Bronchial epithelial cell (primary cell): ENCODE measurements at regions not wholly inside any gene's neighbourhood (a gene's known extent, or its start where the extent isn't known, plus 50 kb on each side); places are given as distances from the start of the nearest gene placed in this dataset.
A peak's percentile ranks its signal among the peaks of the same experiment; 100 is the strongest.

Experiments used
- DNase-seq: peaks from one replicate; pipeline ENCODE4 v3.0.0-alpha.2; 2010; ENCODE audit warnings: low read depth
- FAIRE-seq: peaks from 2 replicates; lab custom pipeline; 2011; peaks lifted over from hg19 to GRCh38; lab: Jason Lieb, UNC
- H3K27me3 ChIP-seq: 2 replicates; pipeline ENCODE4 v1.5.1; 2011; ENCODE audit warnings: low read length; ENCODE audit not compliant: control insufficient read depth, insufficient read depth
- H3K36me3 ChIP-seq: 2 replicates; pipeline ENCODE4 v1.5.1; 2011; ENCODE audit warnings: low read length; ENCODE audit not compliant: control insufficient read depth, insufficient read depth
- H3K4me3 ChIP-seq: 2 replicates; pipeline ENCODE4 v1.5.1; 2011; ENCODE audit warnings: mild to moderate bottlenecking, low read depth, low read length, control low read depth
- CTCF ChIP-seq: IDR thresholded peaks from 2 replicates; pipeline ENCODE4 v1.5.1; 2011; ENCODE audit warnings: mild to moderate bottlenecking, moderate library complexity, low read length, control low read depth, inconsistent platforms; ENCODE audit not compliant: insufficient read depth, severe bottlenecking

- H3K36me3 ChIP-seq: no peaks in the 10 kb centered on the region
- H3K27me3 ChIP-seq: no peaks in the 10 kb centered on the region
- no peak for TF ChIP-seq CTCF
- no peak for FAIRE-seq
- H3K4me3 ChIP-seq: no peak overlapping the region
- DNase-seq: peak; percentile 8
Observed at GRCh38 chr1:55735106-55735505, 519.9 kb upstream of the USP24 start.

DNA sequence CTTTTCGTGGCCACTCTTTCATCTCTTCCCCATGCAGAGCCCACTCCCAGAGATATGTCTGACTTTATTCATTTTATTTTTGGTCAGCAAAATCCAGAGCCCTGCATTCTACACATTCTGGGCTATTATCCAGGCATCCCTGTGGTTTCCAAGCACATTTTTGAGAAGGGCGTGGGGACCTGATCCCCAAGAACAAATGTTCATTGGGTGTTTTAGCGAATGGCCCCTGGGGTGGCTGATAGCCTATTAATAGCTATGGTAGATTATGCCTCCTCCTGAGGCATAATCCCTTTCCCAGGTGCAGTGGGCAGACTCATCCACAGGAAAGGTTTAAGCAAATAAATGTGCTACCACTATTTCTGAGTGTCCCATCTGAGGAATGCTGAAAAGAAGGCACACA, 511.8 kb upstream of the USP24 start:
- Histone ChIP-seq H3K27me3 (no peaks in the 10 kb centered on the region), H3K36me3 (no peaks in the 10 kb centered on the region), H3K4me3 (no peak overlapping the region)
- peak; percentile 48 for DNase-seq
- TF ChIP-seq CTCF: no peak
- no peak for FAIRE-seq

DNA sequence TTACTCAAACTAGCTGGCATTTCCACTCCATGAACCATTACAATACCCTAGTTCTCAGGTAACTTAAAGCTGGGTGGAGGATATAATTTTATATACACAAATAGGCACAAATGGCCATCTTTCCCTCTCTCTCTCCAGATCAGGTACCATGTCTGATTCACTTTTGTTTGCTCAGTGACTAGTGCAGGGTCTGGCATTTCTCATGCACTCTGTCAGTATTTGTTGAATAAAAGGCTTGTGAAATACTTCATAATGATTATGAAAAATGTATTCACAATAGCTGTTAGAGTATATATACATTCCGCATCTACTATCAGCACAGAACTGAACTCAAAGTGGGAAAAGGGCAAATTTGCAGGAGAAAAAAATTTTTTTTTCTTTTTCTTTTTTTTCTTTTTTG, 510.2 kb upstream of the USP24 start:
- Histone ChIP-seq H3K4me3 (no peak overlapping the region), H3K27me3 (no peaks in the 10 kb centered on the region), H3K36me3 (no peaks in the 10 kb centered on the region)
- DNase-seq: peak; percentile 89
- no peak for TF ChIP-seq CTCF
- no peak for FAIRE-seq

DNA sequence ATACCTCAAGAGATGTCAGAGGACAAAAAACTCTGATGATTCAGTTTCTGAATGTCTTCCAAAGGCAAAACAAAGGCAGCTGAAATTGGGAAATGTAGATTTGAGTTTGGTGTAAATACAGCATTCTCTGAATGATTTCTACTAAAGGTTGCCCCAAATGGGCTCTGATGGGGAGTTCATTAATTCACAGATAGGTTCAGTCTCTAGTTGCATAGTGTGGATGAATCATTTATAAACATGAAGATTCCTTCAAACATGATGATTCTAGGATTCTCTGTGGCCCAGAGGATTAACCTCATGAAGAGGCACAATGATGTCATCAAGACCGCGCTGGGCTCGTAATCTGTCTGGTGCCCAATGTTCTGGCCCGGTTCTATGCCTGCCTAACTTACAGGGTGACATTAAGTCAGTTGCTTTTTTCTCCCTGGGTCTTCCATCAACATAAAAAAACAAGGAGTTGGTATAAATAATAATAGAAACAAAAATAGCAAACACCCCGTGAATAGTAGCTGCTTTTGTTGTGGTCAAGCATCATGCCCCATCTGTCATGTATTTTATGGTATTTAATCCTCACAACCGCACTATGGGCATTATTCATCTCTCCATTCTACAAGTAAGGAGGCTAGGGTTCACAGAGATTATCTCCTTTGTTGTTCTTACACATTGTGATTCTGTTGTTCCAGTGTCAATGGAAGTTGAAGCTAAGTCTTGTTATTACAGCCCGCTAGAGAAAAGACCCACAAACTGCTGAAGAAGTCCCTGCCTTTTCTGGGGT, 509.6 kb upstream of the USP24 start:
- peak; percentile 33 for DNase-seq
- FAIRE-seq: no peak
- no peaks in the 10 kb centered on the region for H3K27me3 ChIP-seq
- TF ChIP-seq CTCF: no peak
- no peaks in the 10 kb centered on the region for H3K36me3 ChIP-seq
- no peak overlapping the region for H3K4me3 ChIP-seq

DNA sequence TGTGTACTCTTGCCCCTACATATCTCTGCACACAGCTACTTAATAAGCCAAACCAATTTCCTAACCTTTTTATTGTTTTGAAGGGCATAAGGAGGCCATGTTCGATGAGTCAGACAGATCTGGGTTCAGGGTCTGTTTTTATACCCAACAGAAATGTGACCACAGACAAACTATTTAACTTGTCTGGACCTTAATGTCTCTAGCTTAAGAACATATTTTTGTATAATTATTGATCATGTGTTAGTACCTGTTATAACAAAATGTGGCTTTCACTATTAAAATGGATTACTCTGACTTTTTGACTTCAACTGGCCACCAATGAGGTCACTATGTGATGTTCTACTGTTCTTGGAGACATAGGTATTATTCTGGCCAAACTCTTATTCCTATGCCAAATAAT, 507.8 kb upstream of the USP24 start:
- no peak overlapping the region for H3K4me3 ChIP-seq
- DNase-seq (no peak), FAIRE-seq (no peak)
- H3K36me3 ChIP-seq: no peaks in the 10 kb centered on the region
- TF ChIP-seq CTCF: no peak
- H3K27me3 ChIP-seq: no peaks in the 10 kb centered on the region

DNA sequence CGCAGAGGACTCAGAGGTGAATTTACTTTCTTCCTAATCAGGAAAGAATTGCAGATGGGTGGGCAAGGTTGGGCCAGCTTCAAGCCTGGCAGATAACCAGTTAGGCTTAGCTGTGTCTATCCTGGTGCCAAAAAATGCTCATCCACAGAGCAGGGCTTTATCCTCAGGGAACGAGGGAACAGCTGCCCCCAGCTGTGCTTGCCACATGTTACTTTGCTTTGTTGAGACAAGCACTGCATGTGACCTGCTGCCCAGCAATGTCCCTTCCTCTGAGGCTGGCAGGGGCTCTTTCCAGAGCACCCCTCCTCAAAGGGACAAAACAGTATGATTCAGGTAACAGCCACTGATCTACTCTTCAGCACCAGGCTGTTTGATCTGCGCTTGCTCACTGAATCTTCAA, 505.1 kb upstream of the USP24 start:
- no peak overlapping the region for H3K4me3 ChIP-seq
- no peaks in the 10 kb centered on the region for H3K36me3 ChIP-seq
- no peak for DNase-seq
- no peak for FAIRE-seq
- H3K27me3 ChIP-seq: no peaks in the 10 kb centered on the region
- no peak for TF ChIP-seq CTCF
